Upper lobe of left lung (tissue), 4 donors: ENCODE measurements at regions not wholly inside any gene's neighbourhood (a gene's known extent, or its start where the extent isn't known, plus 50 kb on each side); places are given as distances from the start of the nearest gene placed in this dataset.

Experiments used
- CTCF ChIP-seq, 6 experiments: fragments of 450-650 bp in 4 of 6; fragments of 200-600 bp in 2 of 6; sonication (generic) in 2 of 6; IDR thresholded peaks; one replicate each; pipeline ENCODE4 v1.5.1; 2016 to 2019; ENCODE audit warnings: antibody characterized with exemption in 6 of 6
- EP300 ChIP-seq, 4 donors: sonication (generic); formaldehyde crosslinking; IDR thresholded peaks; one replicate each; pipeline ENCODE4 v1.5.1; 2017; ENCODE audit warnings: antibody characterized with exemption in 4 of 4, control low read depth in 2 of 4
- POLR2A ChIP-seq, 4 donors: fragments of 450-650 bp; IDR thresholded peaks; one replicate each; pipeline ENCODE4 v1.5.1; 2016 to 2017; ENCODE audit warnings: antibody characterized with exemption in 4 of 4, mild to moderate bottlenecking in 2 of 4
- POLR2AphosphoS5 ChIP-seq, 2 donors: sonication (generic); formaldehyde crosslinking; IDR thresholded peaks; one replicate each; pipeline ENCODE4 v1.5.1; 2017; ENCODE audit warnings: antibody characterized with exemption in 2 of 2

GRCh38 chrX:42420426-42420825, 357.5 kb downstream of the PPP1R2C start:
- no peak for TF ChIP-seq CTCF (IDR thresholded peaks at IDR 0.05)
- TF ChIP-seq POLR2A (IDR thresholded peaks at IDR 0.05), result no peak
- TF ChIP-seq EP300 (IDR thresholded peaks at IDR 0.05), result no peak
- no peak for TF ChIP-seq POLR2AphosphoS5 (IDR thresholded peaks at IDR 0.05)
